Neural cell (in vitro differentiated cells): ENCODE measurements at regions not wholly inside any gene's neighbourhood (a gene's known extent, or its start where the extent isn't known, plus 50 kb on each side); places are given as distances from the start of the nearest gene placed in this dataset.

Source experiments
- EP300 ChIP-seq: fragments of 450-650 bp; conservative IDR thresholded peaks from 2 replicates; pipeline ENCODE4 v1.6.1; 2014; ENCODE audit warnings: antibody characterized with exemption, mild to moderate bottlenecking, moderate library complexity; ENCODE audit not compliant: poor library complexity, severe bottlenecking
- POLR2AphosphoS5 ChIP-seq: IDR thresholded peaks from 2 replicates; pipeline ENCODE4 v1.6.1; 2012
- TF ChIP-seq, protein P1 (sequence below): fragments of 450-650 bp; IDR thresholded peaks from 2 replicates; pipeline ENCODE4 v1.5.1; 2014; ENCODE audit warnings: antibody characterized with exemption, mild to moderate bottlenecking, moderate library complexity; ENCODE audit not compliant: poor library complexity, severe bottlenecking
- TF ChIP-seq, protein P2 (sequence below): IDR thresholded peaks from 2 replicates; pipeline ENCODE4 v1.6.1; 2012; ENCODE audit warnings: borderline replicate concordance

DNA sequence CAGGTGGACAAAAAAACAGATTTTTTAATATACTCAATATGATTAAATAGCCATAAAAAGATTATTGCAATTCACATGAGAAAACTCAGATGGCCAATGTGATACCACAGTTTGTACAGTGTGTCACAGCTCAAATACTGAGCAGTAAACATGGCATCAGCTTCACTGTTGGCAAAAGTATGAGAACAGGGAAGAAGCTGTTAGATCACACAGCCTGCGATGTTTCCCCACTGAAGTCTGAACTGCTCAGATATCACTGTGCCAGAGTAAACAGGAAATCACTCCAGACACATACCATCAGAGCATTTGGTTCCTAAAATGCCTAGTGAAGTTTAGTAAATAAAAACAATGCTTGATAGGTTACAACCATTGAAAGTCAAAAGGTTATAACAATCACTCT is 347.8 kb downstream of the ETV1 start:
- TF ChIP-seq, protein P1, sequence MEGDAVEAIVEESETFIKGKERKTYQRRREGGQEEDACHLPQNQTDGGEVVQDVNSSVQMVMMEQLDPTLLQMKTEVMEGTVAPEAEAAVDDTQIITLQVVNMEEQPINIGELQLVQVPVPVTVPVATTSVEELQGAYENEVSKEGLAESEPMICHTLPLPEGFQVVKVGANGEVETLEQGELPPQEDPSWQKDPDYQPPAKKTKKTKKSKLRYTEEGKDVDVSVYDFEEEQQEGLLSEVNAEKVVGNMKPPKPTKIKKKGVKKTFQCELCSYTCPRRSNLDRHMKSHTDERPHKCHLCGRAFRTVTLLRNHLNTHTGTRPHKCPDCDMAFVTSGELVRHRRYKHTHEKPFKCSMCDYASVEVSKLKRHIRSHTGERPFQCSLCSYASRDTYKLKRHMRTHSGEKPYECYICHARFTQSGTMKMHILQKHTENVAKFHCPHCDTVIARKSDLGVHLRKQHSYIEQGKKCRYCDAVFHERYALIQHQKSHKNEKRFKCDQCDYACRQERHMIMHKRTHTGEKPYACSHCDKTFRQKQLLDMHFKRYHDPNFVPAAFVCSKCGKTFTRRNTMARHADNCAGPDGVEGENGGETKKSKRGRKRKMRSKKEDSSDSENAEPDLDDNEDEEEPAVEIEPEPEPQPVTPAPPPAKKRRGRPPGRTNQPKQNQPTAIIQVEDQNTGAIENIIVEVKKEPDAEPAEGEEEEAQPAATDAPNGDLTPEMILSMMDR: no peak
- no peak for TF ChIP-seq EP300
- TF ChIP-seq, protein P2, sequence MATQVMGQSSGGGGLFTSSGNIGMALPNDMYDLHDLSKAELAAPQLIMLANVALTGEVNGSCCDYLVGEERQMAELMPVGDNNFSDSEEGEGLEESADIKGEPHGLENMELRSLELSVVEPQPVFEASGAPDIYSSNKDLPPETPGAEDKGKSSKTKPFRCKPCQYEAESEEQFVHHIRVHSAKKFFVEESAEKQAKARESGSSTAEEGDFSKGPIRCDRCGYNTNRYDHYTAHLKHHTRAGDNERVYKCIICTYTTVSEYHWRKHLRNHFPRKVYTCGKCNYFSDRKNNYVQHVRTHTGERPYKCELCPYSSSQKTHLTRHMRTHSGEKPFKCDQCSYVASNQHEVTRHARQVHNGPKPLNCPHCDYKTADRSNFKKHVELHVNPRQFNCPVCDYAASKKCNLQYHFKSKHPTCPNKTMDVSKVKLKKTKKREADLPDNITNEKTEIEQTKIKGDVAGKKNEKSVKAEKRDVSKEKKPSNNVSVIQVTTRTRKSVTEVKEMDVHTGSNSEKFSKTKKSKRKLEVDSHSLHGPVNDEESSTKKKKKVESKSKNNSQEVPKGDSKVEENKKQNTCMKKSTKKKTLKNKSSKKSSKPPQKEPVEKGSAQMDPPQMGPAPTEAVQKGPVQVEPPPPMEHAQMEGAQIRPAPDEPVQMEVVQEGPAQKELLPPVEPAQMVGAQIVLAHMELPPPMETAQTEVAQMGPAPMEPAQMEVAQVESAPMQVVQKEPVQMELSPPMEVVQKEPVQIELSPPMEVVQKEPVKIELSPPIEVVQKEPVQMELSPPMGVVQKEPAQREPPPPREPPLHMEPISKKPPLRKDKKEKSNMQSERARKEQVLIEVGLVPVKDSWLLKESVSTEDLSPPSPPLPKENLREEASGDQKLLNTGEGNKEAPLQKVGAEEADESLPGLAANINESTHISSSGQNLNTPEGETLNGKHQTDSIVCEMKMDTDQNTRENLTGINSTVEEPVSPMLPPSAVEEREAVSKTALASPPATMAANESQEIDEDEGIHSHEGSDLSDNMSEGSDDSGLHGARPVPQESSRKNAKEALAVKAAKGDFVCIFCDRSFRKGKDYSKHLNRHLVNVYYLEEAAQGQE: no peak
- no peak for TF ChIP-seq POLR2AphosphoS5
